ENCODE measurements at regions not wholly inside any gene's neighbourhood (a gene's known extent, or its start where the extent isn't known, plus 50 kb on each side); places are given as distances from the start of the nearest gene placed in this dataset.

- ATAC-seq (no peak), DNase-seq (no peak)
- intact Hi-C loops (cut with micrococcal nuclease) = no loop called here
Measured at GRCh38 chr16:87053016-87053982, 263.9 kb downstream of the C16orf95 start.

DNA sequence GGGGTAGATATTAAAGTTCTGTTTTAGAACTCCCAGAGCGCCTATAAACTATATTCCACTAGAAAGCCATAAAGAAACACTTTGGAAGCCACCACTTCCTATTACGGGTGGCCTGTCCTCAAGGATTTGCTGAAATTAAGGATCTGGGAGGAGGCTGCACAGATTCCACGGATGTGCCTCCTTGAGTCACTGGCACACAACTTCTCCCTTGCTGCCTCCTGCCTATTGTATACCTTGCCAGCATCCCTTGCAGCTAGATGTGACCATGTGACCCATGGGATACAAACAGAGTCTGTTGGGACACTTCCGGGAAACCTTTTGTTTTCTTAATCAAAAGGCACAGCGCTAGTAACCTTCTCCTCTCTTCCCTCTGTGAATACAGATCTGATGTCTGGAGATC lies 263.0 kb downstream of the C16orf95 start:
- no peak for ATAC-seq
- no peak for DNase-seq
- intact Hi-C loops (cut with micrococcal nuclease) = no loop called here

DNA sequence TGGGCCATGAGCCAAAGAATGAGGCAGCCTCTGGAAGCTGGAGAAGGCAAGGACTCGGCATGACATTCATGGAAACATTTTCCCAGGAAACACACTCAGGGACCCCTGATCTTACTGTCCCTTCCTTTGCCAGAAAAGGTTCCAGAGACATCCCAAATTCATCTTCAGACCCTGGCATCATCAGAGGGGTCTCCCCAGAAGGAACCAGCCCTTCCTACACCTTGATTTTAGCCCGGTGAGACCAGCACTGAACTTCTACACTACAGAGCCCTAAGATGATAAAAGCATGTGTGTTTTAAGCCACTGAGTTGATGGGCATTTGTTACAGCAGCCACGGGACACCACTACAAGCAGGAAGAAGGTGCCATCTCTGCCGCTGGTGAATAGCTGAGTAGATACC lies 262.3 kb downstream of the C16orf95 start:
- intact Hi-C loops (cut with micrococcal nuclease) = no loop called here

DNA sequence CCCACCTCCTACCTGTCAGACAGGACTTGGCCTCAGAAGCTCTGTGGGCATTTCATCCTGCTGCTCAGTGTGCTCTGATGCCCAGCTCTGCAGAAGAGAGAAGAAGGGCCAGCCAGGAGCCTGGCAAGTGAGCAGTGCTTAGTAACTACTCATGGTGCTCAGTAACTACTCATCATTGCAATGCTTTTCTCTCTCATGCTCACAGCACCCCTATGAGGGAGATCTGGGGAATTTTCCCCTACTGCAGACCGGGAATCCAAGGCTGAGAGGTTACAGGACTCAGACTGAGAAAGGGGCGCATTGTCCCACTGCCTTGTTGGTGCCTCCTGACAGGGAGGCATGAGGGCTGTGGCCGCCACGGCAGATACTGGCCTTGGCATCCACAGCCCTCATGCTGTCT lies 261.1 kb downstream of the C16orf95 start:
- ATAC-seq = peak; percentile 68
- intact Hi-C loops (cut with micrococcal nuclease) = no loop called here

More for the DNA sequence above, 262.3 kb downstream of the C16orf95 start:
- no peak for DNase-seq
- ATAC-seq = no peak

GRCh38 chr16:87056551-87056950 lies 260.6 kb downstream of the C16orf95 start:
- intact Hi-C loops (cut with micrococcal nuclease) = no loop called here
- ATAC-seq (no peak), DNase-seq (no peak)

More for the DNA sequence above, 261.1 kb downstream of the C16orf95 start:
- no peak for DNase-seq

GRCh38 chr16:87057211-87057881 lies 259.8 kb downstream of the C16orf95 start:
- intact Hi-C loops (cut with micrococcal nuclease) = no loop called here
- ATAC-seq (no peak), DNase-seq (no peak)

DNA sequence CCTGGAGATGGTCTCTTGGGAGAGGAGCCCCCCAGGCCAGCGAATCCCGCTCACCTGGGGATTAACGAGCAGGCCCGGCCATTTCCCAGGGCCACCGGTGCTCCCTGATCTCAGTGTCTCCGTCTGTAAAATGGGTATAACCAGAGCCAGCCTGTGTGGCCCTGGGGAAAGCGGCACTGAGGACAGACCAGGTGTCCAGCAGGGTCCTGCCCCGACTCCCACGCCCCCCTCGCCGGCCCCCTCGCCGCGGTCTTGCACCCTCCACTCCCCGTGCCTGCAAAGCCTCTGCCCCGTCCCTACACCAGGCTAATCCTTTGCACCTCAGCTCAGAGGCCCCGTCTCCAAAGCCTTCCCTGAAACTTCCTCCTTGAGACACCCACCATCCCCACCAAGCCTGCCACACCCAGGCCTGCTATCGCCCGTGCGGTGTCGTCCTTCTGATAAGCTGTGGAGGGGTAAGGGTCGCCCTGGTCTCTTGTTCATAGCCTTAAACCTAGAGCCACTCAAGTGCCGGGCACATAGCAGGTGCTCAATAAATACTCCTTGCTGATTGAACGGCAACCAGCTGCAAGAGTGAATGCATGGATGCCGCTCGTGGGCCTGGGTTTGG lies 259.1 kb downstream of the C16orf95 start:
- intact Hi-C loops (cut with micrococcal nuclease) = no loop called here
- DNase-seq (no peak), ATAC-seq (no peak)

- no peak for DNase-seq
- intact Hi-C loops (cut with micrococcal nuclease) = no loop called here
- ATAC-seq = no peak
Measured at GRCh38 chr16:87058728-87059250, 258.4 kb downstream of the C16orf95 start.

DNA sequence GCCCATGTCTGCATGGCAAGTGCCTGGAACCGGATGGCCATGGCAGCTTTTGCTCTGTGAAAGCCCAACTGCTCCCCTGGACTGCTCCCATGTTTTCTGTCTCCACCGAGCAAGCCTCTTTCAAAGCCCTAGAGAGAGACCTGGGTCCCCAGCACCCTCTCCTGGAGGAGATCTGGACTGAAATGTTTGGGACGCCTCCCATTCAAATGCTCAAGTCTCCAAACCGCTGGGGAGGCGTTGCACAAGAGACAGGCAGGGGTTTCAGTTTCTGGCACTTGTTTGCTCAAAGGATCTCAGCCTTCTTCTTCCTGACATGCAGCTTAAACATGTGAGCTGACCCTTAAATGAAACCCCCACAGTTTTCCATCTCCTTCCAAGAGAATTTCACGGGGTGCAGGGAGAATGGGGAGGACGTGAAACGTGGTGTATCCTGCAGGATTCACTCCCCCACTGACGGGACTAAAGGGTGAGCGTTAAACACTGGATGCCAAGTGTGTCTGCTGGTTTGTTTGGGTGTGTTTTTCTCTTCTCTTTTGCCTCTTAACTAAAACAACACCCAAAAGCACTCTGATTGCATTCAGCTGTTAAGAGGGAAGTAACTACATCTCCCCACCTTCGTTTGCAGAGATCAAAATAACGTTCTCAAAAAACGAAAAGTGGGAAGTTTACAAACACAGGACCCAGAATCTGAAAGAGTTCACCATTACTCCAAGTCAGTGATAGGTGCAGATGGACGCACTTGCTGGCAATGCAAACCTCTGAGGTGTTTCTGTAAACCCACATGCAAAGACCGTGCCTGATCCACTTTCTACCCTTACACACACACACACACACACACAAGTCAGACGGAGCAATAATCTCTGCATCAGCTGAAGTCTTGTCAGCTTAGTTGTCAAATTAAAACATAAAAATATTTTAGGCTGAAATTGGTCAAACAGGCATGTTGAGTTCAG lies 256.9 kb downstream of the C16orf95 start:
- DNase-seq = no peak
- intact Hi-C loops (cut with micrococcal nuclease) = loop anchor here (5.0 to 10.0 kb wide), 2 partner anchors 214 to 493 kb away; partner anchors contain the start of gene FOXC2
- ATAC-seq = peak; percentile 48

- DNase-seq (no peak), ATAC-seq (no peak)
- intact Hi-C loops (cut with micrococcal nuclease) = loop anchor here (5.0 to 10.0 kb wide), 2 partner anchors 213 to 494 kb away; partner anchors contain the start of gene FOXC2
Measured at GRCh38 chr16:87061243-87061920, 255.8 kb downstream of the C16orf95 start.

GRCh38 chr16:87062569-87063442 lies 254.4 kb downstream of the C16orf95 start:
- peak; percentile 95 for ATAC-seq
- intact Hi-C loops (cut with micrococcal nuclease) = loop anchor here (5.0 to 10.0 kb wide), 2 partner anchors 212 to 496 kb away; partner anchors contain the start of gene FOXC2
- DNase-seq = peak; percentile 81

GRCh38 chr16:87063543-87063942 lies 253.6 kb downstream of the C16orf95 start:
- no peak for DNase-seq
- ATAC-seq = no peak
- intact Hi-C loops (cut with micrococcal nuclease) = loop anchor here (5.0 to 10.0 kb wide), 2 partner anchors 211 to 496 kb away; partner anchors contain the start of gene FOXC2

DNA sequence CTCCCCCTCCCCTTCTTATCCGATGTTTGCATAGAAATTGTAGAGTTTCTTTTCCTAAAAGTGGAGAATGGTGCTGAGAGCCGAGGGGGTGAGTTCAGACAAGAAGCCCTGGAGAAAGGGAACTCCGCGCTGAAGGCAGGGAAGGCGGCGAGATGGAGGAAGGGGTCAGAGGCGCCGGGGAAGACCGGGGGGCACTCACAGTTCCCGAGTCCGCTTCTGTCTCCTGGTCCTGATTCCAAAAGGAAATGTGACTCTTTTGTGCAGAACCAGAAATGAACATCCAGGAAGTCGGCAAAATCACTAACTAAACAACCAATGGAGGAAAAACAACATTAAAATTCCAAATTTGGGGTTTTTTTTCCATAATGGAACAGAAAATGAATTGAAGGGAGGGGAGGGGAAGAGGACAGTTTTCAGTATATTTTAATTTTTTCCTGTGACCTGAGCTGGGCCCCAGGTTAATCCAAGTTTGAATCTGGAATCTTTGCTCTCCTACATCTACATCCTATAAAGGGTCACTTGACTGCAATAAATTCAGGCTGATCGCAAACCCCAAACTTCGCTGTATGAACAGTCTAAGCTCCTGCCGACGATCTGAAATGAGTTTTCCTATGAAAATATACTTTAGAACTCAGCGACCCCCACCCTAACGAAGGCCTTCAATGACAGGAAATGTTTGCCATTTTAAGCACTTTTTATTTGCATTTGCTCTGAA lies 252.3 kb downstream of the C16orf95 start:
- intact Hi-C loops (cut with micrococcal nuclease) = loop anchor here (5.0 to 10.0 kb wide), 2 partner anchors 210 to 498 kb away; partner anchors contain the start of gene FOXC2
- ATAC-seq (no peak), DNase-seq (no peak)

- DNase-seq = no peak
- intact Hi-C loops (cut with micrococcal nuclease) = loop anchor here (10.0 kb wide), 1 partner anchor 209 kb away; no protein-coding TSS in a partner anchor
- ATAC-seq = no peak
Measured at GRCh38 chr16:87065446-87066132, 251.6 kb downstream of the C16orf95 start.

Data from left ventricle myocardium superior (tissue), 1 donor.